Body of pancreas (tissue), 4 donors: ENCODE measurements at regions not wholly inside any gene's neighbourhood (a gene's known extent, or its start where the extent isn't known, plus 50 kb on each side); places are given as distances from the start of the nearest gene placed in this dataset.

ENCODE experiments used
- ATAC-seq: fragments of 150-250 bp; one replicate; pipeline ENCODE4 v1.9.1; 2016
- DNase-seq, 4 donors: peaks; one replicate each; pipeline ENCODE4 v3.0.0-alpha.2; 2019
- H3K27ac ChIP-seq, 4 donors: fragments of 200-600 bp; sonication (generic); 1 replicate in 3 of 4; 2 replicates in 1 of 4; pipeline versions ENCODE4 v1.5.1 to v1.6.1; 2016 to 2019; ENCODE audit warnings: mild to moderate bottlenecking in 1 of 4, mixed read lengths in 1 of 4, moderate library complexity in 1 of 4
- H3K27me3 ChIP-seq, 2 donors: fragments of 200-600 bp; sonication (generic); one replicate each; pipeline ENCODE4 v1.6.0; 2016; ENCODE audit warnings: mild to moderate bottlenecking in 1 of 2
- H3K36me3 ChIP-seq, 2 donors: fragments of 200-600 bp; sonication (generic); replicated peaks in 1 of 2; 2 replicates each; pipeline ENCODE4 v1.5.1; 2016; ENCODE audit warnings: low read depth in 2 of 2; ENCODE audit not compliant: insufficient read depth in 1 of 2
- H3K4me1 ChIP-seq: fragments of 200-600 bp; sonication (generic); one replicate; pipeline ENCODE4 v1.6.0; 2016
- H3K4me3 ChIP-seq, 2 donors: fragments of 200-600 bp; sonication (generic); 1 replicate in 1 of 2; 2 replicates in 1 of 2; pipeline ENCODE4 v1.5.1; 2016 to 2019
- H3K9me3 ChIP-seq, 3 donors: fragments of 200-600 bp; sonication (generic); 1 replicate in 2 of 3; 2 replicates in 1 of 3; pipeline ENCODE4 v1.5.1; 2016
- POLR2A ChIP-seq, 3 donors: fragments of 450-650 bp; IDR thresholded peaks; one replicate each; pipeline ENCODE4 v1.6.1; 2016; ENCODE audit warnings: antibody characterized with exemption in 3 of 3, mild to moderate bottlenecking in 2 of 3
- WGBS, 2 donors: methylation state at CpG; one replicate each; pipeline ENCODE4 v1.1.5; 2017; 5-methylcytosine and 5-hydroxymethylcytosine counted together
- intact Hi-C: fragments of 100-400 bp; cut with DNase I; formaldehyde crosslinking; loops from one replicate; pipeline ENCODE4 v1.15.1; 2023
- TF ChIP-seq, protein P1 (sequence below), 7 experiments: fragments of 450-650 bp in 4 of 7; fragments of 200-600 bp in 3 of 7; sonication (generic) in 3 of 7; IDR thresholded peaks; one replicate each; pipeline ENCODE4 v1.5.1; 2016 to 2019; ENCODE audit warnings: antibody characterized with exemption in 7 of 7

DNA sequence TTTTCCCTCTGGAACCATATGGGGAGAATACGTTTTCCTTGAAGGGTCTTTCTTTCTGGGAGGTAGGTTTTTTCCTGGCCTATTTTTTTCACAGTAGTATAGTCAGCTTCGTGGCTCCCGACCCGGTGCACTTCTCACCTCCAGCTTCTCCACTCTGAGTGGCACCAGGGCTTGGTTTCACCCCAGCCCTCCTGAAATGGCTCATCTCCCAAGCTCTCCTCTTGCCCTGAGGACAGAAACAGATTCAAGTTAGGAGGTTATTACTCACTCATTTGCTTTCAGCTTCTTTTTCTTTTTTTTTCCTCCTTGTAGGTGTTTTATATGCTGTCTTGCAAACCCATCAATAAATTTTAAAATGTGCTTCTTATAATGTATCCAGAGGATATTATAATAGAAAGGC lies 199.3 kb downstream of the RFC3 start:
- WGBS, 2 donors, result 56 to 60% methylated on average over 4 of the region's 4 CpGs

DNA sequence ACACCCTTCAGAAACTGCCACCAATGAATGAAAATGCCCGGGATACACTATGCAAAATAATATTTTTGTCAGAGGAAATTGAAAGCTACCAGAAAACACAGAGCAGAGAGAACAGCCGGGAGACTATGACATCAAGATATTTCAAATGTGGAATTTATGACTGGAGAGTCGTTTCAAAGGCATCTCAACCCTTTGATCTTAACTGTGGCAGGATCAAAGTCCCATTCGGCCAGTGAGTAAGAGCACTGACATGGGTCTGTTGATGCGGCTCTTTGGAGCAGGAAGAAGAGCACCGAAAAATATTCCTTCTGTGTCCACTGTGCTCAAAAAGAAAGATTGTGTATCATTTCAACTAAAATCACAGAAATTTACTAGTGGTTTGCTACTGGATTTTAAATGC lies 201.9 kb downstream of the RFC3 start:
- no peaks in the 10 kb centered on the region for H3K27me3 ChIP-seq
- H3K9me3 ChIP-seq, result peaks cover 0 to 10% (median 0%) of the 10 kb centered on the region in 3 donors
- DNase-seq, result no peak
- intact Hi-C loops, result no loop called here
- TF ChIP-seq POLR2A (IDR thresholded peaks at IDR 0.05), result no peak
- TF ChIP-seq, protein P1, sequence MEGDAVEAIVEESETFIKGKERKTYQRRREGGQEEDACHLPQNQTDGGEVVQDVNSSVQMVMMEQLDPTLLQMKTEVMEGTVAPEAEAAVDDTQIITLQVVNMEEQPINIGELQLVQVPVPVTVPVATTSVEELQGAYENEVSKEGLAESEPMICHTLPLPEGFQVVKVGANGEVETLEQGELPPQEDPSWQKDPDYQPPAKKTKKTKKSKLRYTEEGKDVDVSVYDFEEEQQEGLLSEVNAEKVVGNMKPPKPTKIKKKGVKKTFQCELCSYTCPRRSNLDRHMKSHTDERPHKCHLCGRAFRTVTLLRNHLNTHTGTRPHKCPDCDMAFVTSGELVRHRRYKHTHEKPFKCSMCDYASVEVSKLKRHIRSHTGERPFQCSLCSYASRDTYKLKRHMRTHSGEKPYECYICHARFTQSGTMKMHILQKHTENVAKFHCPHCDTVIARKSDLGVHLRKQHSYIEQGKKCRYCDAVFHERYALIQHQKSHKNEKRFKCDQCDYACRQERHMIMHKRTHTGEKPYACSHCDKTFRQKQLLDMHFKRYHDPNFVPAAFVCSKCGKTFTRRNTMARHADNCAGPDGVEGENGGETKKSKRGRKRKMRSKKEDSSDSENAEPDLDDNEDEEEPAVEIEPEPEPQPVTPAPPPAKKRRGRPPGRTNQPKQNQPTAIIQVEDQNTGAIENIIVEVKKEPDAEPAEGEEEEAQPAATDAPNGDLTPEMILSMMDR (IDR thresholded peaks at IDR 0.05), result no peak
- H3K27ac ChIP-seq, result no peak overlapping the region
- no peaks in the 10 kb centered on the region for H3K4me1 ChIP-seq
- WGBS, 2 donors, result 49 to 57% methylated on average over 6 of the region's 6 CpGs
- ATAC-seq, result no peak
- no peak overlapping the region for H3K4me3 ChIP-seq
- H3K36me3 ChIP-seq, result no peaks in the 10 kb centered on the region

More for the DNA sequence above, 199.3 kb downstream of the RFC3 start:
- Histone ChIP-seq H3K27ac (no peak overlapping the region), H3K9me3 (peaks cover 0 to 8% (median 0%) of the 10 kb centered on the region in 3 donors), H3K4me3 (no peak overlapping the region), H3K4me1 (no peaks in the 10 kb centered on the region), H3K27me3 (no peaks in the 10 kb centered on the region), H3K36me3 (no peaks in the 10 kb centered on the region)
- DNase-seq (no peak), ATAC-seq (no peak)
- TF ChIP-seq, protein P1 (IDR thresholded peaks at IDR 0.05), result no peak
- no peak for TF ChIP-seq POLR2A (IDR thresholded peaks at IDR 0.05)
- intact Hi-C loops, result no loop called here

DNA sequence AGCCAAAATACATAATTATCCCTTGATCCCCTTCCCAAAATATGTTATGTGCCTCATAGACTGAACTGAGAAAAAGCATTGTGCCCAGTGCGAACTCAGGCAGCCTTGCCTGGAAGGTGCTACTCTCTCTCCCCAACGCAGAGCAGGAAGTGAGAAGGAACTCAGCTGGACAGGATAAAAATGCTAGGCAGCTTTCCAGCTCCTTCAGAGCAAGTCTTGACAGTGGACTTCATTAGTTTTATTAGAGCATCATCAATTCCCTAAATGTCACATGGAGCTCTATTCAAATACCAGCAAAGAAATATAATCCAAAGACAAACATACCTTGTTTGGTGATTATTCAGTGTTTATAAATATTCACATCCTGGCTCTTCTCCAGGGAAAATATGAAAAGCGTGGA lies 202.4 kb downstream of the RFC3 start:
- H3K27me3 ChIP-seq, result no peaks in the 10 kb centered on the region

DNA sequence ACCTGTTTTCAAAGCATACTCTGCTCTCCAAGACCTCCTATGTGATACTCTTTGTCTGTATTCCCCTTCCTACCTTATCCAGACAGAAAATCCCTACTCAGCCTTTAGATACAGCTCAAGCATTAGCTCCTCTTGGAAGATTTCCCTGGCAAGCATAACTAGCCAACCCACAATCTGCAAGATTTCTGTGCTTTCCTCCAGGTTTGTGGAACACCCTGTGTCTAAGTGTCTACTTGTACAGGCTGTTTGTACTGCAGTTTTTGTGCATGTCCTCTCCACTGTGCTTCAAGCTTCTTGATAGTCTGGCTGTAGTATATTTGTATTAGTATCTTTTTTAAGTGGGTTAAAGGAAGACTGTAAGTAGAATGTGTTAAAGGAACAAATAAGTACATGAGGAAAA lies 203.7 kb downstream of the RFC3 start:
- DNase-seq (no peak), ATAC-seq (no peak)
- H3K9me3 ChIP-seq, result peaks cover 0 to 10% (median 0%) of the 10 kb centered on the region in 3 donors
- no peaks in the 10 kb centered on the region for H3K4me1 ChIP-seq
- H3K27me3 ChIP-seq, result no peaks in the 10 kb centered on the region
- intact Hi-C loops, result no loop called here
- H3K4me3 ChIP-seq, result no peak overlapping the region
- H3K36me3 ChIP-seq, result no peaks in the 10 kb centered on the region
- H3K27ac ChIP-seq, result no peak overlapping the region
- no peak for TF ChIP-seq POLR2A (IDR thresholded peaks at IDR 0.05)
- TF ChIP-seq, protein P1 (IDR thresholded peaks at IDR 0.05), result no peak

More for the DNA sequence above, 202.4 kb downstream of the RFC3 start:
- WGBS, 2 donors, result 70 to 76% methylated on average over 3 of the region's 3 CpGs
- intact Hi-C loops, result no loop called here
- TF ChIP-seq, protein P1 (IDR thresholded peaks at IDR 0.05), result no peak
- TF ChIP-seq POLR2A (IDR thresholded peaks at IDR 0.05), result no peak
- no peaks in the 10 kb centered on the region for H3K36me3 ChIP-seq
- peaks cover 0 to 10% (median 0%) of the 10 kb centered on the region in 3 donors for H3K9me3 ChIP-seq
- H3K27ac ChIP-seq, result no peak overlapping the region
- H3K4me1 ChIP-seq, result no peaks in the 10 kb centered on the region
- no peak overlapping the region for H3K4me3 ChIP-seq
- no peak for ATAC-seq
- DNase-seq, result no peak

DNA sequence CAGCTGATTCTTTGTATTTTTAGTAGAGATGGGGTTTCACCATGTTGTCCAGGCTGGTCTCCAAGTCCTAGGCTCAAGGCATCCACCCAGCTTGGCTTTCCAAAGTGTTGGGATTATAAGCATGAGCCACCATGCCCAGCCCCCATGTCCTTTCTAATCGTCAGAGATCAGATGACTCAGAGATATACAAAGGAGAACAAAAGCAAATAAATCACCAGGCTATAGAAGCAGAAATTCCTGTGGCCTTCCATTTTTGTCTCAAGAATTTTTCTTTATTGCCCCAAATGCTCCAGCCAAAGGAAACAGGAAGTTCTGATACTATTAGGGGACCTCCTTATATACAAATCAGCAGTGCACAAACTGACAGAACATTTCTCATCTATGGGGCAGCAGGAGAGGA lies 207.8 kb downstream of the RFC3 start:
- H3K36me3 ChIP-seq, result no peaks in the 10 kb centered on the region
- H3K27ac ChIP-seq, result no peak overlapping the region
- peaks cover 0 to 10% (median 0%) of the 10 kb centered on the region in 3 donors for H3K9me3 ChIP-seq
- H3K4me1 ChIP-seq, result no peaks in the 10 kb centered on the region
- 45 to 55% methylated on average over 1 of the region's 1 CpG for WGBS, 2 donors
- TF ChIP-seq POLR2A (IDR thresholded peaks at IDR 0.05), result no peak
- TF ChIP-seq, protein P1 (IDR thresholded peaks at IDR 0.05), result no peak
- intact Hi-C loops, result no loop called here
- DNase-seq (no peak), ATAC-seq (no peak)
- H3K27me3 ChIP-seq, result no peaks in the 10 kb centered on the region
- no peak overlapping the region for H3K4me3 ChIP-seq
